T-helper 1 cell treated with Interleukin-12 subunit alpha and Interleukin-12 subunit beta and Interleukin-4 antibody, amounts not matched to agents 30 μg/mL and 1 μg/mL, for 36 hours (primary cell): ENCODE measurements at regions not wholly inside any gene's neighbourhood (a gene's known extent, or its start where the extent isn't known, plus 50 kb on each side); places are given as distances from the start of the nearest gene placed in this dataset.

Experiments
- H3K27ac Mint-ChIP-seq: one replicate; pipeline ENCODE4 v1.8.0; 2021; ENCODE audit warnings: mild to moderate bottlenecking, mixed read lengths
- H3K27me3 Mint-ChIP-seq: one replicate; pipeline ENCODE4 v1.8.0; 2021; ENCODE audit warnings: low read depth, mixed read lengths
- H3K36me3 Mint-ChIP-seq: one replicate; pipeline ENCODE4 v1.8.0; 2021; ENCODE audit warnings: low read depth, mixed read lengths
- H3K4me1 Mint-ChIP-seq: one replicate; pipeline ENCODE4 v1.8.0; 2021; ENCODE audit warnings: low read depth, mixed read lengths
- H3K4me3 Mint-ChIP-seq: one replicate; pipeline ENCODE4 v1.8.0; 2021; ENCODE audit warnings: mild to moderate bottlenecking, moderate library complexity, mixed read lengths
- H3K9me3 Mint-ChIP-seq: one replicate; pipeline ENCODE4 v1.8.0; 2021; ENCODE audit warnings: mixed read lengths

DNA sequence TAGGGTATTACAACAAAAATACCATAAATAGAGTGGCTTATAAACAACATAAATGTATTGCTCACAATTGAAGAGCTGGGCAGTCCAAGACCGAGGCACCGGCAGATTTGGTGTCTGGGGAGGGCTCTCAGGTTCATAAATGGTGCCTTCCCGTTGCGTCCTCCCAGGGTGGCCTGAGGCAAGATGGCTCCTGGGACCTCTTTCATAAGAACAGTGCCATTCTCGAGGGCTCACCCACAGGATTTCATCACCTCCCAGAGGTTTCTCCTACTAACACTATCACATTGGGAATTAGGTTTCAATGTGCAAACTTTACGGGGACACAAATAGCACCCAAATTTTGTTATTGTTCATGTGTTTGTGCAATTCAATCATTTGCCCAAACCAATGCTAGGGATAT lies 793.5 kb upstream of the HS6ST1 start:
- H3K36me3 Mint-ChIP-seq: no peaks in the 10 kb centered on the region

DNA sequence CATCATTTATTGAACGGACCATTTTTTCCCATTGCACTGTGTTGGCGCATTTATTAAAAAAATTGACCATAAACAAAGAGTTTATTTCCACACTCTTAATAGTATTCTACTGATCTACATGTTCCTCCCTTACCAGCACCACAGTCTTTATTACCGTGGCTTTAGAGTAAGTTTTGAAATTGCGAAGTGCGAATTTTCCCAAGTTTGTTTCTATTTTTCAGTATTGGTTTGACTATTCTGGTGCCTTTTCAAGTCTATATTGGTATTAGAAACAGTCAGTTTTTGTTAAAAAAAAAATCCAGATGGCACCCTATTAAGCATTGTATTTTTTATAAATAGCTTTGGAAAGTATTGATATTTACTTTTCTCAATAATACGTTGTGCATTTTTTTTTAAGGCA lies 795.1 kb upstream of the HS6ST1 start:
- Mint-ChIP-seq H3K4me3 (no peak overlapping the region), H3K9me3 (no peaks in the 10 kb centered on the region), H3K4me1 (no peaks in the 10 kb centered on the region), H3K36me3 (no peaks in the 10 kb centered on the region), H3K27ac (no peak overlapping the region), H3K27me3 (no peaks in the 10 kb centered on the region)

More for the DNA sequence above, 793.5 kb upstream of the HS6ST1 start:
- H3K9me3 Mint-ChIP-seq: no peaks in the 10 kb centered on the region
- H3K27me3 Mint-ChIP-seq: no peaks in the 10 kb centered on the region
- H3K4me3 Mint-ChIP-seq: no peak overlapping the region
- no peak overlapping the region for H3K27ac Mint-ChIP-seq
- H3K4me1 Mint-ChIP-seq: no peaks in the 10 kb centered on the region

DNA sequence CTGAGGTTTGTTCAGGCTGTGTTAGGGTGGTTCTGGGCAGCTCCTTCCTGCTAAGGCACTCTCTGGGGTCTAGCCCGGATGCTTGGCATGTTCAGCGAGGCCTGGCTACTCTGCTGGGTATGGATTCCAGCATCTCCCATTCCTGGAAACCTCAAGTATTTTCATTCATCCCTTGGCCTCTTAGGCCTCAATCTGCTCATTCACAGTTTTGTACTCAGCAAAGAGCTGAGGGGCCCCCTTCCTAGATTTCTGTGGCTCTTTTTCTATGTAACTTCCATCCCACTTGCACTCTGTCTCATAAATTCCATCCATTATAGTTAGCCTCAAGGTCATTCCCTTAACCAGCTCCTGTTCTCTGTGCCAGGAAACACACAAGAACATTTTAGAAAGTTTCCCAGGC lies 798.8 kb upstream of the HS6ST1 start:
- Mint-ChIP-seq H3K27ac (no peak overlapping the region), H3K4me1 (no peaks in the 10 kb centered on the region), H3K9me3 (no peaks in the 10 kb centered on the region), H3K27me3 (no peaks in the 10 kb centered on the region), H3K4me3 (no peak overlapping the region), H3K36me3 (no peaks in the 10 kb centered on the region)

DNA sequence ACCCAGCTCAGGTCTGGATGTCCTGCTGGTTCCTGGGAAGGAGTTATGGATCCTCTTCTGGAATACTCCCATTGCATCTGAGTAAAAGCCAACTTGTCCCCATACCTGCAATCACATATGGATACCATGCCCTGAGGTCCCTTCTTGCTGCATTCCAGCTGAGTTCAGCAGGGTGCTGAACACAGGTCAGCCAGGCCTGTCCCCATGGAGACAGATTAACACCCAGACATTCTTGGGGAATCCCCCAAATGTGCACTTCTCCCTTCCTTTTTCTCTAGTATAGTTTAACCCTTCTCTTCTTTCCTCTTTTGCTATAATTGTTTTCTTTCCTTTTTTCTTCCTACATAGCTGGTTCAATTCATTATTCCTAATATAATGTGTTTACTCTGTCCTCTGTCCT lies 799.6 kb upstream of the HS6ST1 start:
- Mint-ChIP-seq H3K4me1 (no peaks in the 10 kb centered on the region), H3K36me3 (no peaks in the 10 kb centered on the region), H3K9me3 (no peaks in the 10 kb centered on the region), H3K27ac (no peak overlapping the region), H3K27me3 (no peaks in the 10 kb centered on the region), H3K4me3 (no peak overlapping the region)

DNA sequence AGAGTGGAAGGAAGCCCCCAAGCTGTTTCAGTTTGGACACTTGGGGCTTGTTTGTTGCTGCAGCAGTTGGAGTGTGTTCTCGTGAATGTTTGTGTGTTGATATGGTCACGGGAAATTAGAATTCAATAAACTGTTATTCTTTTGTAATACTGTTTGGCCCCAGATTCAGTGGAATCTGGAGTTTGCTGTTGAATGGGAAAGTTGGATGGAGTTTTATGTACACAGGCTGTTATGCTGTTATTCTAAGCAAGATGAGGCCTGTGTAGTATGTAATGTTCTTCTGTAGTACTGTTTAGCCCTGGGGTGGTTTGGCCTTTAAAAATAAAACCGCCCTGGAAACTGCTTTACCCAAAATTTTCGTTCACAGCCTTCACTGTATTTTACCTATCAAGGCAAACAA lies 810.4 kb upstream of the HS6ST1 start:
- Mint-ChIP-seq H3K4me3 (no peak overlapping the region), H3K27me3 (no peaks in the 10 kb centered on the region), H3K9me3 (no peaks in the 10 kb centered on the region), H3K4me1 (no peaks in the 10 kb centered on the region), H3K27ac (no peak overlapping the region), H3K36me3 (no peaks in the 10 kb centered on the region)

DNA sequence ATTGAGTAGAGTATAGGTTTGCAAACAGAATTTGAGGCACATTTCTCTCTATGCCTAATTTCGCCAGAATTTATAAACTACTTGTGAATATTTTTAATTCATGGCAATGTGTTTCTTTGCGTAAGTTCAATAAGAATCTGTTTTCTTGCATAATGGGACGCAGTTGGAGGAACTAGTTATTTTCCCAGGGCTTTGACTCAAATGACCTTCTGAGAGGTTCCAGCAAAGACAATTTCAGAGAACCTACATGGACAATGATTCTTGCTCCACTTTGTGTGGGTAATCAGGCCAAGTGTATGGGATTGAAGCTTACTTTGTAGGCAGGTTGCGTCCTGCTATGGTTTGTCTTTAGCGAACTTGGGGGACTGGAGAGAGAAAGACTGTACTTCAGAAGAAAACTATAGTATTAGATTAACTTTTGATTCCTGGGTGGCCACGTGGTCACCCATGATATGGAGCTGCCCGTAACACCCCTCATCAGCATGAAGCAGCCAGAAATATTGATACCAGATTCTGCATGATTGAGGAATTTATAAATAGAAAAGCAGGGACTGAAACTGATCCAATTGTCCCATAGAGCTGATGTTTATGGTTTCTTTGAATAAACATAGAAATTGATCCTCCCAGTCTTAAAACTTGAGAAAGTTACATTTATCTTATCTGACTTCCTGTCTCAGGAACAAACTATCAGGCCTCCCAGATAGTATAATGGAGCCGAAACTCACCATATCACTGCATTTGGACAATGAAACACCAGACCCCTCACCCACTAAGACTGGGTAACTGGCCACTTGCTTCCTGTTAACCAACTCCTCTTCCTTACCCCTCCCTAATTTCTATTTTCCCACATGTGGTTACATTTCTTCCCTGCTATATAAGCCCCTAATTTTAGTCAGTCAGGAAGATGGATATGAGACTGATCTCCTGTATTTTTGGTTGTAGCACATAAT lies 815.3 kb upstream of the HS6ST1 start:
- Mint-ChIP-seq H3K27ac (no peak overlapping the region), H3K4me1 (no peaks in the 10 kb centered on the region), H3K4me3 (no peak overlapping the region), H3K9me3 (no peaks in the 10 kb centered on the region), H3K27me3 (no peaks in the 10 kb centered on the region), H3K36me3 (no peaks in the 10 kb centered on the region)

DNA sequence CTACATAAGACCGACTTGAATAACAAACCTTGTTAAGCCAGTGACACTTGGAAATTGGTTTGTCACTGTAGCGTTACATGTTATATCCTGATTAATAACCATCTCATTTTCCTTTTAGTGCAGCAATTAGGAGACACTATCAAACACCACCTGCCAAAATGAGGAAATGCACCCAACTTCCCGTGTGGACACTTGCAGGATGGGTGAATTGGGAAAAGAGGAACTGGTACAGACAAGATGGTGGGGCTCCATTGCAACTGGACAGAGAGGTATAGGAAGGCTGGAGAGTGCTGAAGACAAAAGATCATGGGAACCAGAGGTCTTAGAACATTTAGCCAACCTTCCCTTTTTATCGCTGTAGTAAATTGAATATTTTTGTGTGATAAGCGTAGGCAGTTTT lies 816.3 kb upstream of the HS6ST1 start:
- Mint-ChIP-seq H3K4me1 (no peaks in the 10 kb centered on the region), H3K27ac (no peak overlapping the region), H3K27me3 (no peaks in the 10 kb centered on the region)

DNA sequence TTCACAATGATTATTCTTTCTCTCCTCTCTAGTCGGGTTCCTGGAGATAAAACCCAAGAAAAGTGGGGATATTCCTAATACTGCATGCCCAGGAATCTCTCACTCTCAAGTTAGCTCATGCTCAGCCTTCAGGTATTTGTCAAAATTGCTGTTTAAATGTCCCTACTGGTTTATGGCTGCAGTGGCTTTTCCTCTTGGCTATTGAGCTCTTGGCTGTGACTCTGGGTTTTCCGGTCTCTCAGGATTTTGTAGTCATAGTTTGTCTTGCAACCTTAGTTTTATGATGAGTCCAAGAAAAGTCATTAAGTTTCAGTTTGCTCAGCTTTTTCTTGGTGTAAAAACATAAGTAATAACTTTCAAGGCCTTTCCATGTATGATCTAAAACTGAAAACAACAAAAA lies 820.7 kb upstream of the HS6ST1 start:
- Mint-ChIP-seq H3K27ac (no peak overlapping the region), H3K27me3 (no peaks in the 10 kb centered on the region), H3K9me3 (no peaks in the 10 kb centered on the region), H3K4me1 (no peaks in the 10 kb centered on the region), H3K4me3 (no peak overlapping the region), H3K36me3 (no peaks in the 10 kb centered on the region)

More for the DNA sequence above, 816.3 kb upstream of the HS6ST1 start:
- Mint-ChIP-seq H3K4me3 (no peak overlapping the region), H3K9me3 (no peaks in the 10 kb centered on the region), H3K36me3 (no peaks in the 10 kb centered on the region)

DNA sequence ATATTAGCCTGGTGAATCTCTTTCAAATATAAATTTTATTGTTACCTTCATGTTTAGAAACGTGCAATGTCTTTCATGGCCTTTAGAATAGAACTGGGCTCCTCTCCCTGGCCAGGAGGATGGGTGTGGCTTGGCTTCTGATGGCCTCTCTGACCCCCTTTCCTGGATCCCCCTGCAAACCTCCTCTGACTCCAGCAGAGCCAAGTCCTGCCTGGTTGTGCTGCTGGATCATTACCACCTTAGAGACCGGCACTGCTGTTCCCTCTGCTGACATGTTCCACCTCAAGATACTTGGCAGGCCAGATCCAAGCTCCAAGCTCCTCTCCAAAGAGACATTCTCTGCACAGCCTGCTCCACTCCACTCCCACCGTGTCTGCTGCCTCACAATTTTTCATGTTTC lies 823.8 kb upstream of the HS6ST1 start:
- Mint-ChIP-seq H3K27me3 (no peaks in the 10 kb centered on the region), H3K27ac (no peak overlapping the region), H3K36me3 (no peaks in the 10 kb centered on the region), H3K4me3 (no peak overlapping the region), H3K4me1 (no peaks in the 10 kb centered on the region), H3K9me3 (no peaks in the 10 kb centered on the region)

DNA sequence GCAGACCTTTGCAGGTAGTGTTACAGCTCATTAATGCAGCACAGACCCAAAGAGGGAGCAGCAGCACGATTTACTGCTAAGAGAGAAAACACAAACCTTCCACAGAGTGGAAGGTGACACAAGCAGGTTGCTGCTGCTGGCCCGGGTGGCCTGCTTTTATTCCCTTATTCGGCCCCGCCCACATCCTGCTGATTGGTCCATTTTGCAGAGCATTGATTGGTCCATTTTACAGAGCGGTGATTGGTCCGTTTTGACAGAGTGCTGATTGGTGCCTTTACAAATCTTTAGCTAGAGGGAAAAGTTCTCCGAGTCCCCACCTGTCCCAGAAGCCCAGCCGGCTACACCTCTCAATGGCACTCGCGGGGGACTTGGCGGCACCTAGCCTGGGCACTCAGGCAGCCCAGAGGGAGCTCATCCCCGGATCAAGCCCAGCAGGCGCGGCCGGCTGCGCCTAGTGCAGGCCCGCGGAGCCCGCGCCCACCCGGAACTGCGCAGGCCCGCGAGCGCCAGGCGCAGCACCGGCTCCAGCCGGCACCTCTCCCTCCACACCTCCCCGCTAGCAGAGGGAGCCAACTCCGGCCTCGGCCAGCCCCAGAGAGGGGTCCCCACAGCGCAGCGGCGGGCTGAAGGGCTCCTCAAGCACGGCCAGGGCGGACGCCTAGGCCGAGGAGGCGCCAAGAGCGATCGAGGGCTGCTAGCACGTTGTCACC lies 825.6 kb upstream of the HS6ST1 start:
- no peak overlapping the region for H3K4me3 Mint-ChIP-seq
- H3K27me3 Mint-ChIP-seq: no peaks in the 10 kb centered on the region
- no peaks in the 10 kb centered on the region for H3K9me3 Mint-ChIP-seq
- no peaks in the 10 kb centered on the region for H3K4me1 Mint-ChIP-seq
- no peak overlapping the region for H3K27ac Mint-ChIP-seq
- H3K36me3 Mint-ChIP-seq: no peaks in the 10 kb centered on the region

DNA sequence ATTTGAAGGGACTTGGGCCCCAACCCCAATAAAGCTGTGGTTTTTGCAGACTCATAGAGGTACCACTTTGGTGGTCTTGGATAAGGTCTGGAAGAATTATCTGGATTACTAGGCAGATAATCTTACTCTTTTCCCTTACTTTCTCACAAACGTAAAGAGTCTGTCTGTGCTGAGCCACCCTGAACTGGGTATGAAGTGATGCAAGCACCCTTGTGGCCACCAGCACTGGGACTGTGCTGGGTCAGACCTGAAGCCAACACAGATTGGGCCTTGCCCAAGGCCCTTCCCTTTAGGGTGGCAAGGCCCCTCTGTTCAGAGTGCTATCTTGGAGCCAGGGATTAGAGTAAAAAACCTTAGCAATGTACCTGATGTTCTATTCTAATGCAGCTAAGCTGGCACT lies 827.0 kb upstream of the RAB6C start:
- H3K4me1 Mint-ChIP-seq: no peaks in the 10 kb centered on the region
- no peak overlapping the region for H3K4me3 Mint-ChIP-seq
- no peaks in the 10 kb centered on the region for H3K27me3 Mint-ChIP-seq
- peaks cover 6% of the 10 kb centered on the region for H3K9me3 Mint-ChIP-seq
- no peak overlapping the region for H3K27ac Mint-ChIP-seq
- H3K36me3 Mint-ChIP-seq: no peaks in the 10 kb centered on the region

DNA sequence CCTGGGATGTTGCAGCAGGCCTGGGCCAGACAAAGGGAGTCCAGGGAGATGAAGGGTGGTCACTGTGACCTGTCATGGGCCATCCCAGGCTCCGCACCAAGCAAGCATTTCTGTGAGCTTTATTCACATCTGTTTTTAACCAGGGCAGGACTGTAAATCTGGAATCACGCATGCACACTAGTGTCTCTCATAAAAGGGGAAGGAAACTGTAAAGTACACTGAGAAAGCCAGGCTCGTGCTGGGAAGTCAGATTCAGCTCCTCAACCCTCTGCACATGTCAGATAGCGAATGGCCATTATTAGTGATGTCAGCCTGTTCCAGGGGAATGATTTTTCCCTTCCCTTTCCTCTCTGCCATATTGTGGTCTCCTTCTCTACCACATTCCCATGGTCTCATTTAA lies 818.6 kb upstream of the RAB6C start:
- H3K4me3 Mint-ChIP-seq: no peak overlapping the region
- peaks cover 4% of the 10 kb centered on the region for H3K27me3 Mint-ChIP-seq
- H3K36me3 Mint-ChIP-seq: no peaks in the 10 kb centered on the region
- no peaks in the 10 kb centered on the region for H3K9me3 Mint-ChIP-seq
- H3K4me1 Mint-ChIP-seq: no peaks in the 10 kb centered on the region
- H3K27ac Mint-ChIP-seq: no peak overlapping the region

DNA sequence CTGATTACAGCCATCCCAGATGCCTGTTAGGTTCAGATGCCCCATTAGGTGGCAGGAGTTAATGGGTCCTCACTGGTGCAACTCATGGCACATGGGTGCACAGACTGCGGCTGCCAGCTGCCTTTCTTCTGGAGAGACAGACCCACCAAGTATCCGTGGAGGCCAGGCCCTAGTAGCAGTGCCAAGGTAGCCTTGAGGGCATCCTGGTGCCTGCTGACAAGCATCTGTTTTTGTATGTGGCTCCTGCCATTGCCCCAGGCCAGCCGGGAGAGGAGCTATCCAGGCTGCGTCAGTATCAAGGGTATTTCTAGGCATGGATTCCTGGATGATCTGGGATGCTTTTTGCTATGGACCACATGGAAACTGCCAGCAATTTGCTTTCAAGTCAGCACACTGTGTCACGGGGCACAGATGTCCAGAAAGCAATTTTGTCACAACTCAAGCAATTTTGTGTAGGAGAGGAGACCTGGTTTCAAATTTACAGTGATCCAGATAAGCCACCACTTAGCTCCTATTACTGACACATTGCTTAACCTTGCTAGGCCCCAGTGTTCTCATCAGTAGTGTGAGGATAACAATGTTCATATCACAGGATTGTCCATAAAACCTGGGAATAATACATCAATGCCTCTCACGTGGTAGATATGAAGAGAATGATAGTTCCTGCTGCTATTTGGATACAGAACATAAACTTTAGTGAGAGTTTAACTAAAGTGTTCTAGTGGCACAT lies 815.1 kb upstream of the RAB6C start:
- Mint-ChIP-seq H3K27me3 (no peaks in the 10 kb centered on the region), H3K4me1 (no peaks in the 10 kb centered on the region), H3K36me3 (no peaks in the 10 kb centered on the region), H3K27ac (no peak overlapping the region), H3K9me3 (no peaks in the 10 kb centered on the region), H3K4me3 (no peak overlapping the region)

DNA sequence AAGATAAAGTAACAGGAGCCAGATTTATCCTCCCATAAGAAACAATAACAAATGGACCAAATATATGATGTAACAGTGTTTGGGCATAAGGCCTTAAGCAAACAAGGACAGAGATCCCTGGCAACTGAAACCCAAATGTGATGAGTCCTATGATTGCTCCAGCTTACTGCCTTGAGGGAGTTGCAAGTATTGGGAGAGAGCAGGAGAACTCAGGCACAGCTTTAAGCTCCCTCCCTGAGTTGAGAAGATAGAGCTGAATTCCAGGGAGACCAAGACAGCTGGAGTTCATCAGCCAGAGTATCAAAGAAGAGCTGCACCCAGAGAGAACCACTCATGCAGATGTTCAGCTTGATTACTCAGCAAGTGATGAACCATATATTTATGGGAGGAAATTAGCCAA lies 814.5 kb upstream of the RAB6C start:
- Mint-ChIP-seq H3K9me3 (no peaks in the 10 kb centered on the region), H3K27me3 (no peaks in the 10 kb centered on the region), H3K4me3 (no peak overlapping the region), H3K4me1 (no peaks in the 10 kb centered on the region), H3K27ac (no peak overlapping the region), H3K36me3 (no peaks in the 10 kb centered on the region)

DNA sequence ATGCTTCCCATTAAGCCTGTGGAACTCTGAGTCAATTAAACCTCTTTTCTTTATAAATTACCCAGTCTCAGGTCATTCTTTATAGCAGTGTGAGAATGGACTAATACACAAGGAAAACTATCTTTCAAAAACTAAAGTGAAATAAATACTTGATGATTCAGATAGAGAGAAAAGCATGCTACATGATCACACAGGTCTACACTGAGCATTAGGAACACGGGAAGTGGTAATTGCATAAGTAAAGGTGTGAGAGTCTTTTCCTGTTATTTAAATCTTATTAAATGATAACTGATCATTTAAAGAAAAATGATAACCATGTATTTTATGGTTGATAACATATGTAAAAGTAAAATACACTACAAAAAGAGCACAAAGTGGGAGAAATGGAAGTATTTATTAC lies 812.0 kb upstream of the RAB6C start:
- Mint-ChIP-seq H3K4me3 (no peak overlapping the region), H3K27me3 (no peaks in the 10 kb centered on the region), H3K27ac (no peak overlapping the region), H3K9me3 (no peaks in the 10 kb centered on the region), H3K36me3 (no peaks in the 10 kb centered on the region), H3K4me1 (no peaks in the 10 kb centered on the region)
